HL-60 (cell line): ENCODE measurements at regions not wholly inside any gene's neighbourhood (a gene's known extent, or its start where the extent isn't known, plus 50 kb on each side); places are given as distances from the start of the nearest gene placed in this dataset.

Experiments used
- DNase-seq, 2 experiments: peaks; one replicate each; pipeline ENCODE4 v3.0.0-alpha.2; 2010 to 2020; ENCODE audit warnings: low read depth in 1 of 2, low spot score in 1 of 2
- H3K27ac ChIP-seq: fragments of 250-450 bp; sonication (Bioruptor Pico); replicated peaks from 2 replicates; pipeline ENCODE4 v1.5.1; 2020; ENCODE audit warnings: mild to moderate bottlenecking, moderate library complexity
- H3K27me3 ChIP-seq: fragments of 250-450 bp; sonication (Bioruptor Pico); 2 replicates; pipeline ENCODE4 v1.5.1; 2021; ENCODE audit warnings: mild to moderate bottlenecking, moderate library complexity; ENCODE audit not compliant: insufficient read depth, poor library complexity, severe bottlenecking
- H3K4me3 ChIP-seq: replicated peaks from 2 replicates; pipeline ENCODE4 v1.5.1; 2011; ENCODE audit warnings: mild to moderate bottlenecking, control low read depth, low read length; ENCODE audit not compliant: insufficient read depth
- CTCF ChIP-seq: IDR thresholded peaks from one replicate; pipeline ENCODE4 v1.5.1; 2011; ENCODE audit warnings: low read length, control low read depth, inconsistent platforms; ENCODE audit not compliant: insufficient read depth
- GABPA ChIP-seq: IDR thresholded peaks from 2 replicates; pipeline ENCODE4 v1.6.1; 2012; ENCODE audit warnings: low read depth
- POLR2AphosphoS5 ChIP-seq: IDR thresholded peaks from 2 replicates; pipeline ENCODE4 v1.6.1; 2012; ENCODE audit warnings: low read depth
- REST ChIP-seq: IDR thresholded peaks from 2 replicates; pipeline ENCODE4 v1.6.1; 2012; ENCODE audit warnings: low read depth; ENCODE audit not compliant: insufficient replicate concordance
- SPI1 ChIP-seq: IDR thresholded peaks from 2 replicates; pipeline ENCODE4 v1.6.1; 2012; ENCODE audit warnings: low read depth, mild to moderate bottlenecking, borderline replicate concordance

DNA sequence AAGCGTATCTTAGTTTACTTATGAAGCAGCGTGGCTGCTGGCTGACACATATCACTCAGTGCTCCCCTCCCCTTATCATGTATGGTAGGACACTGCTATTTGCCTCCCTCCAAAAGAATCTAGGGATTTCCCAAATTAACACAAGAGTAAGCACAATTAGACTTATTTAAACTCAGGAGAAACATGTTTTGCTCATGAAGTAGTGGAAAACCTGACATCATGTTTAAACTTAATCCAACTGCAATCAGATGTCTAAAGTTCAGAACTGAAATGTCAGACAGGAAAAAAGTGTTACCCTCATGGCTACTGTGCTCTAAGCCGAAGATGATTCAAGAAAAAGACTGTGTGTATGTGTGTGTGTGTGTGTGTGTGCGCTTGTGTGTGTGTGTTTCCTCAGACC, 324.1 kb upstream of the TNC start:
- no peak for DNase-seq
- Histone ChIP-seq H3K4me3 (no peak overlapping the region), H3K27me3 (no peaks in the 10 kb centered on the region), H3K27ac (no peak overlapping the region)
- TF ChIP-seq SPI1 (no peak), CTCF (no peak), GABPA (no peak), REST (no peak), POLR2AphosphoS5 (no peak)

- Histone ChIP-seq H3K27ac (no peak overlapping the region), H3K27me3 (no peaks in the 10 kb centered on the region), H3K4me3 (no peak overlapping the region)
- TF ChIP-seq CTCF (no peak), GABPA (no peak)
- DNase-seq, result no peak
These were observed 325.9 kb upstream of the TNC start for GRCh38 chr9:115443890-115444289.

DNA sequence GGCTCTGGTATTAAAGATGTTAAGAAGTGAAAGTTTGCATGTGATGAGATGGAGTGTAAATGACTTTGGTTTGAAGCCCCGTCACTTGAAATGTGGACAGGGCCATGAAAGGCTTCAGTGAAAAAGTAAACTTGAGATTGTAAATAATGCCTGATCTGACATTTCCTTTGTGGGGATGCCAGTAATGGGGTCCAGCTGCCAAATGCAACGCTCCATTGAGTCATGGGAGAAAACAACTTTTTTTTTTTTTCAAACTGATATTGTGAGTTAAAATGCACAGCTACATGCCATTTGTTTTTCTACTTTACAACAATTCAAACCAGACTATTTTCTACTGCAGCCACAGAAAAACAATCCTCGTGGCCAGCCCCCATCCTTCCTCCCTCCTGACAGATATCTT, 327.0 kb upstream of the TNC start:
- no peak for DNase-seq
- H3K27me3 ChIP-seq, result no peaks in the 10 kb centered on the region
- TF ChIP-seq SPI1, result no peak
- TF ChIP-seq REST, result no peak
- no peak for TF ChIP-seq GABPA
- no peak for TF ChIP-seq POLR2AphosphoS5
- TF ChIP-seq CTCF, result no peak
- no peak overlapping the region for H3K27ac ChIP-seq
- H3K4me3 ChIP-seq, result no peak overlapping the region

DNA sequence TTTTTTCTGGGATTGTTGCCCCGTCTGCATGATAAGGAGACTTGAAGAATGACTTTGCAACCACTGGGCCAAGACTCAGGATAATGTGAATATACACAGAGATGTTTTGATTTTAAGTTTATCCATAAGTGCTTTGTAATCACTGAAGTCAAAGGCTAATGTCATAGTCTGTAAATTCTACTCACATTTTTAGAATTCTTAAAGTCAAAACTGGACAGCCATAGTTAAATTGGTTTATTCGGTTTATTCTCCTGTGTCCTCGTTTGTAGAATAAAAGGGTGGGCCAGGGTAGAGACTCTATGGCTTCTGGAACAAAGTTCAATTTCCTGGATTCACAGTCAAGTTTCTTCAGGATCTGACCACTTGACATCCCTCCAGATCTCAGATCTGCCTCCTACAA, 327.7 kb upstream of the TNC start:
- H3K27ac ChIP-seq, result no peak overlapping the region
- no peaks in the 10 kb centered on the region for H3K27me3 ChIP-seq
- DNase-seq, result no peak
- no peak overlapping the region for H3K4me3 ChIP-seq
- TF ChIP-seq CTCF (no peak), SPI1 (no peak), REST (no peak), POLR2AphosphoS5 (no peak), GABPA (no peak)
